PFSK-1 (cell line): ENCODE measurements at regions not wholly inside any gene's neighbourhood (a gene's known extent, or its start where the extent isn't known, plus 50 kb on each side); places are given as distances from the start of the nearest gene placed in this dataset.

Source experiments
- FOXP2 ChIP-seq: optimal IDR thresholded peaks from 2 replicates; pipeline ENCODE3; 2011; ENCODE audit warnings: borderline replicate concordance, control low read depth, inconsistent platforms; ENCODE audit not compliant: insufficient read depth; ENCODE audit errors: extremely low read length, extremely low read depth
- POLR2AphosphoS5 ChIP-seq: IDR thresholded peaks from 2 replicates; pipeline ENCODE4 v1.6.1; 2012; ENCODE audit warnings: low read depth, mild to moderate bottlenecking, control low read depth, low read length, moderate library complexity
- SIN3A ChIP-seq: IDR thresholded peaks from 2 replicates; pipeline ENCODE4 v1.6.1; 2012; ENCODE audit warnings: mild to moderate bottlenecking, low read length, moderate library complexity, borderline replicate concordance; ENCODE audit not compliant: insufficient read depth
- TAF1 ChIP-seq: IDR thresholded peaks from 2 replicates; pipeline ENCODE4 v1.6.1; 2012; ENCODE audit warnings: low read length, control low read depth, borderline replicate concordance; ENCODE audit not compliant: insufficient read depth
- TF ChIP-seq, protein P1 (sequence below), 2 experiments: IDR thresholded peaks; 2 replicates each; pipeline versions ENCODE4 v1.6.1 to v1.8.0; 2011 to 2012; ENCODE audit warnings: low read depth in 2 of 2, low read length in 2 of 2, control low read depth in 1 of 2, inconsistent platforms in 1 of 2, mild to moderate bottlenecking in 1 of 2, moderate library complexity in 1 of 2; ENCODE audit not compliant: insufficient read depth in 1 of 2

DNA sequence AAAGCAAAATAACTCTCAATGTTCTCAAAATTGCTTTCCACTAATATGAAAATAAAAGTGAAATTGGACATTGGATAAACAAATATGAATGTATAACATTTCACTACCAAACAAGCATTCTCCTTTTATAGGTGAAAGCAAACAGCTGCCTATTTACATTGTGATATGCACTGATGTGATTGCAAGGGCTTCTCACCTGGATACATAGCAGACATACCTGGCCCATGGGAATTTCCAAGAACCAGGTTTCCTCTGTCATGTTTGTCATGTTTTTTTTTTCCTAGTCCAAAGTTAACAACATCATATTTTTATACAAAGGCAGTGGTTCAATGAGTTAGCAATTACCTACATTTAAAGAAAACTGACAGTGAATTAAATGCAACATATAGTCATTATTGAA, 228.5 kb downstream of the ANKRD50 start:
- TF ChIP-seq TAF1, result no peak
- no peak for TF ChIP-seq POLR2AphosphoS5
- TF ChIP-seq SIN3A, result no peak
- TF ChIP-seq, protein P1, sequence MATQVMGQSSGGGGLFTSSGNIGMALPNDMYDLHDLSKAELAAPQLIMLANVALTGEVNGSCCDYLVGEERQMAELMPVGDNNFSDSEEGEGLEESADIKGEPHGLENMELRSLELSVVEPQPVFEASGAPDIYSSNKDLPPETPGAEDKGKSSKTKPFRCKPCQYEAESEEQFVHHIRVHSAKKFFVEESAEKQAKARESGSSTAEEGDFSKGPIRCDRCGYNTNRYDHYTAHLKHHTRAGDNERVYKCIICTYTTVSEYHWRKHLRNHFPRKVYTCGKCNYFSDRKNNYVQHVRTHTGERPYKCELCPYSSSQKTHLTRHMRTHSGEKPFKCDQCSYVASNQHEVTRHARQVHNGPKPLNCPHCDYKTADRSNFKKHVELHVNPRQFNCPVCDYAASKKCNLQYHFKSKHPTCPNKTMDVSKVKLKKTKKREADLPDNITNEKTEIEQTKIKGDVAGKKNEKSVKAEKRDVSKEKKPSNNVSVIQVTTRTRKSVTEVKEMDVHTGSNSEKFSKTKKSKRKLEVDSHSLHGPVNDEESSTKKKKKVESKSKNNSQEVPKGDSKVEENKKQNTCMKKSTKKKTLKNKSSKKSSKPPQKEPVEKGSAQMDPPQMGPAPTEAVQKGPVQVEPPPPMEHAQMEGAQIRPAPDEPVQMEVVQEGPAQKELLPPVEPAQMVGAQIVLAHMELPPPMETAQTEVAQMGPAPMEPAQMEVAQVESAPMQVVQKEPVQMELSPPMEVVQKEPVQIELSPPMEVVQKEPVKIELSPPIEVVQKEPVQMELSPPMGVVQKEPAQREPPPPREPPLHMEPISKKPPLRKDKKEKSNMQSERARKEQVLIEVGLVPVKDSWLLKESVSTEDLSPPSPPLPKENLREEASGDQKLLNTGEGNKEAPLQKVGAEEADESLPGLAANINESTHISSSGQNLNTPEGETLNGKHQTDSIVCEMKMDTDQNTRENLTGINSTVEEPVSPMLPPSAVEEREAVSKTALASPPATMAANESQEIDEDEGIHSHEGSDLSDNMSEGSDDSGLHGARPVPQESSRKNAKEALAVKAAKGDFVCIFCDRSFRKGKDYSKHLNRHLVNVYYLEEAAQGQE (IDR thresholded peaks at IDR 0.05; ENCODE audit: insufficient read depth in 1 of 2, low read depth in 2 of 2, low read length in 2 of 2), result no peak
- no peak for TF ChIP-seq FOXP2
